ENCODE measurements at regions not wholly inside any gene's neighbourhood (a gene's known extent, or its start where the extent isn't known, plus 50 kb on each side); places are given as distances from the start of the nearest gene placed in this dataset.

GRCh38 chr4:111417521-111417920 lies 727.7 kb upstream of the FAM241A start:
- TF ChIP-seq NR3C1 (IDR thresholded peaks at IDR 0.05): no peak
- no peak for TF ChIP-seq MAX (IDR thresholded peaks at IDR 0.05)
- no peak for TF ChIP-seq CTCF (IDR thresholded peaks at IDR 0.05)
- TF ChIP-seq POLR2A (IDR thresholded peaks at IDR 0.05; ENCODE audit: low read length): no peak
- TF ChIP-seq RAD21 (conservative IDR thresholded peaks at IDR 0.05 in 1 of 2, IDR thresholded peaks at IDR 0.05 in 1 of 2): no peak
- TF ChIP-seq FOSL2 (IDR thresholded peaks at IDR 0.05): no peak
- TF ChIP-seq FOSL2 (CRISPR knock-in tag; IDR thresholded peaks at IDR 0.05): no peak
